ENCODE measurements at regions not wholly inside any gene's neighbourhood (a gene's known extent, or its start where the extent isn't known, plus 50 kb on each side); places are given as distances from the start of the nearest gene placed in this dataset.

DNA sequence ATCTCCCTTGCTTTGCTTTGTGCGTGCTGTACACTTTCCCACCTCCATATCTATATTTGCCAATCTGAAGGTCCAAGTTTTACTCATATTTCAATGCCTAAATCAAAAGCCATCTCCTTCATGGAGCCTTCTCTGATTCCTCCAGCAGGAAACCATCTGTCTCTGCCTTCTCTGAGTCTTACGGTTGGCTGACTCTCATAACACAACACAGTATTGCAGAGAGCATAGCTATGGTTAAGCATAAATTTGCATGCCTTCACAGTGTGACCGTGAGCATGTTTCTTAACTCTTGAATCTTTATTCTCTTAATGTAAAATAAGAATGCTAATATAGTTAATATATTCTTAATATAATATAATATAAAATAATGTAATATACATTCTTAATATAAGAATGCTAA is 136.8 kb upstream of the PPP2R2B start:
- Histone ChIP-seq H3K36me3 (ENCODE audit: control insufficient read depth in 2 of 2, extremely low read depth in 1 of 2, insufficient read depth in 2 of 2, low read length in 2 of 2) (no peaks in the 10 kb centered on the region), H3K4me2 (ENCODE audit: insufficient read depth, low read length) (no peak overlapping the region), H3K4me1 (ENCODE audit: control insufficient read depth, extremely low read depth, insufficient read depth, low read length) (no peaks in the 10 kb centered on the region), H3K27me3 (ENCODE audit: control insufficient read depth in 2 of 2, insufficient read depth in 2 of 2, low read length in 2 of 2) (no peaks in the 10 kb centered on the region), H3K9me1 (replicated peaks; ENCODE audit: control insufficient read depth, extremely low read depth, insufficient read depth, low read length) (no peaks in the 10 kb centered on the region), H3K79me2 (ENCODE audit: control insufficient read depth, insufficient read depth, low read length) (no peaks in the 10 kb centered on the region), H3K4me3 (replicated peaks in 1 of 3; ENCODE audit: insufficient read depth in 1 of 3, low read depth in 1 of 3, low read length in 3 of 3) (no peak overlapping the region), H3K27ac (ENCODE audit: insufficient read depth, low read depth, low read length) (no peak overlapping the region), H3K9me3 (replicated peaks; ENCODE audit: control insufficient read depth, insufficient read depth, low read length) (no peaks in the 10 kb centered on the region), H3K9ac (replicated peaks; ENCODE audit: extremely low read depth, insufficient read depth, low read length) (no peak overlapping the region), H2AFZ (ENCODE audit: low read depth, low read length) (no peak overlapping the region), H4K20me1 (replicated peaks; ENCODE audit: control insufficient read depth, extremely low read depth, insufficient read depth, low read length) (no peaks in the 10 kb centered on the region)
- FAIRE-seq (no peak), DNase-seq (ENCODE audit: low read depth, low spot score) (no peak)
- no TSS peak for BruUV-seq (replicated peaks)
- intact Hi-C loops (cut with micrococcal nuclease) (no loop called here), dilution Hi-C loops (cut with MboI; ENCODE audit: extremely low pct_ligation_motif_present, low sequenced_read_pairs) (no loop called here)
- ChIA-PET CTCF (no interaction called here), POLR2A (no interaction called here)
- no peak for TF ChIP-seq POLR2AphosphoS5 (IDR thresholded peaks at IDR 0.05; ENCODE audit: insufficient read depth, low read depth, low read length)
- TF ChIP-seq, protein P1, sequence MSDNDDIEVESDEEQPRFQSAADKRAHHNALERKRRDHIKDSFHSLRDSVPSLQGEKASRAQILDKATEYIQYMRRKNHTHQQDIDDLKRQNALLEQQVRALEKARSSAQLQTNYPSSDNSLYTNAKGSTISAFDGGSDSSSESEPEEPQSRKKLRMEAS (IDR thresholded peaks at IDR 0.05; ENCODE audit: insufficient read depth, insufficient read length): no peak

DNA sequence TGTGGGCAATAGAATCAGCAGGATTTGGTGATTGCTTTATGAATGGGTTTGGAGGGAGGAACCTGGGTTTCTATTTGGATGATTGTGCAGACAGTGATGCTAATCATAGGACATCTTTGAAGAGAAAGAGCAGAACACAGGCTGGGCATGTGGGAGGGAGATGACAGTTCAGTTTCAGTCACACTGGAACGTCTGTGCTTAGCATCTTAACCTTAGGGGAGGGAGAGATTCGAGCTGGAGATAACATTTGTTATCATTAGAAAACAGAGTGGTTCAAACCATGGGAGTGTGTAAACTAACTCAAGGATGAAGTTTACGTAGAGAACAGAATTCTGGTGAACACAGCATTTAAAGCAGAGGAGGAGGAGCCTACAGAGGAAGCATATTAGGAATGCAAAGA is 138.6 kb upstream of the PPP2R2B start:
- Histone ChIP-seq H3K27me3 (ENCODE audit: control insufficient read depth in 2 of 2, insufficient read depth in 2 of 2, low read length in 2 of 2) (no peaks in the 10 kb centered on the region), H3K9me3 (replicated peaks; ENCODE audit: control insufficient read depth, insufficient read depth, low read length) (no peaks in the 10 kb centered on the region), H3K79me2 (ENCODE audit: control insufficient read depth, insufficient read depth, low read length) (no peaks in the 10 kb centered on the region), H3K36me3 (ENCODE audit: control insufficient read depth in 2 of 2, extremely low read depth in 1 of 2, insufficient read depth in 2 of 2, low read length in 2 of 2) (no peaks in the 10 kb centered on the region), H3K27ac (ENCODE audit: insufficient read depth, low read depth, low read length) (no peak overlapping the region), H4K20me1 (replicated peaks; ENCODE audit: control insufficient read depth, extremely low read depth, insufficient read depth, low read length) (no peaks in the 10 kb centered on the region), H3K9me1 (replicated peaks; ENCODE audit: control insufficient read depth, extremely low read depth, insufficient read depth, low read length) (no peaks in the 10 kb centered on the region), H2AFZ (ENCODE audit: low read depth, low read length) (no peak overlapping the region), H3K9ac (replicated peaks; ENCODE audit: extremely low read depth, insufficient read depth, low read length) (no peak overlapping the region), H3K4me1 (ENCODE audit: control insufficient read depth, extremely low read depth, insufficient read depth, low read length) (no peaks in the 10 kb centered on the region), H3K4me2 (ENCODE audit: insufficient read depth, low read length) (no peak overlapping the region), H3K4me3 (replicated peaks in 1 of 3; ENCODE audit: insufficient read depth in 1 of 3, low read depth in 1 of 3, low read length in 3 of 3) (no peak overlapping the region)
- intact Hi-C loops (cut with micrococcal nuclease): no loop called here
- ChIA-PET CTCF (interaction anchor here (1.5 kb wide), 1 partner anchor 172 kb away, joined by 4 read pairs; no protein-coding TSS in a partner anchor), POLR2A (no interaction called here)
- no TSS peak for BruUV-seq (replicated peaks)
- no peak for TF ChIP-seq MYC (IDR thresholded peaks at IDR 0.05; ENCODE audit: low read depth, low read length)
- no peak for TF ChIP-seq POLR2A (IDR thresholded peaks at IDR 0.05; ENCODE audit: low read depth, low read length)
- TF ChIP-seq, protein P2, sequence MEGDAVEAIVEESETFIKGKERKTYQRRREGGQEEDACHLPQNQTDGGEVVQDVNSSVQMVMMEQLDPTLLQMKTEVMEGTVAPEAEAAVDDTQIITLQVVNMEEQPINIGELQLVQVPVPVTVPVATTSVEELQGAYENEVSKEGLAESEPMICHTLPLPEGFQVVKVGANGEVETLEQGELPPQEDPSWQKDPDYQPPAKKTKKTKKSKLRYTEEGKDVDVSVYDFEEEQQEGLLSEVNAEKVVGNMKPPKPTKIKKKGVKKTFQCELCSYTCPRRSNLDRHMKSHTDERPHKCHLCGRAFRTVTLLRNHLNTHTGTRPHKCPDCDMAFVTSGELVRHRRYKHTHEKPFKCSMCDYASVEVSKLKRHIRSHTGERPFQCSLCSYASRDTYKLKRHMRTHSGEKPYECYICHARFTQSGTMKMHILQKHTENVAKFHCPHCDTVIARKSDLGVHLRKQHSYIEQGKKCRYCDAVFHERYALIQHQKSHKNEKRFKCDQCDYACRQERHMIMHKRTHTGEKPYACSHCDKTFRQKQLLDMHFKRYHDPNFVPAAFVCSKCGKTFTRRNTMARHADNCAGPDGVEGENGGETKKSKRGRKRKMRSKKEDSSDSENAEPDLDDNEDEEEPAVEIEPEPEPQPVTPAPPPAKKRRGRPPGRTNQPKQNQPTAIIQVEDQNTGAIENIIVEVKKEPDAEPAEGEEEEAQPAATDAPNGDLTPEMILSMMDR (IDR thresholded peaks at IDR 0.05; ENCODE audit: extremely low read depth in 1 of 2, insufficient read depth in 1 of 2, low read depth in 1 of 2, low read length in 2 of 2): no peak
- no peak for TF ChIP-seq POLR2AphosphoS5 (IDR thresholded peaks at IDR 0.05; ENCODE audit: insufficient read depth, low read depth, low read length)
- TF ChIP-seq JUN (IDR thresholded peaks at IDR 0.05; ENCODE audit: borderline replicate concordance, insufficient read depth, insufficient read length, low read depth): no peak
- TF ChIP-seq, protein P1 (IDR thresholded peaks at IDR 0.05; ENCODE audit: insufficient read depth, insufficient read length): no peak
- TF ChIP-seq EZH2 (IDR thresholded peaks at IDR 0.05; ENCODE audit: borderline replicate concordance, low read depth, low read length, severe bottlenecking): no peak
- TF ChIP-seq FOS (IDR thresholded peaks at IDR 0.05; ENCODE audit: borderline replicate concordance, insufficient read depth, low read length): no peak
- TF ChIP-seq GATA2 (IDR thresholded peaks at IDR 0.05; ENCODE audit: insufficient read depth, insufficient read length, low read depth, low read length): no peak
- DNase-seq (ENCODE audit: low read depth, low spot score) (no peak), FAIRE-seq (no peak)
- dilution Hi-C loops (cut with MboI; ENCODE audit: extremely low pct_ligation_motif_present, low sequenced_read_pairs): no loop called here

Measured in endothelial cell of umbilical vein (primary cell).